H54 (cell line): ENCODE measurements at regions not wholly inside any gene's neighbourhood (a gene's known extent, or its start where the extent isn't known, plus 50 kb on each side); places are given as distances from the start of the nearest gene placed in this dataset.

Experiments used
- DNase-seq: peaks from one replicate; pipeline ENCODE4 v3.0.0; 2011; ENCODE audit warnings: low spot score, mixed read lengths; ENCODE audit not compliant: insufficient read length
- FAIRE-seq: peaks from 3 replicates; lab custom pipeline; 2011; peaks lifted over from hg19 to GRCh38; lab: Jason Lieb, UNC
- POLR2A ChIP-seq: IDR thresholded peaks from 2 replicates; pipeline ENCODE4 v1.6.1; 2011; ENCODE audit warnings: low read depth, mild to moderate bottlenecking, low read length

DNA sequence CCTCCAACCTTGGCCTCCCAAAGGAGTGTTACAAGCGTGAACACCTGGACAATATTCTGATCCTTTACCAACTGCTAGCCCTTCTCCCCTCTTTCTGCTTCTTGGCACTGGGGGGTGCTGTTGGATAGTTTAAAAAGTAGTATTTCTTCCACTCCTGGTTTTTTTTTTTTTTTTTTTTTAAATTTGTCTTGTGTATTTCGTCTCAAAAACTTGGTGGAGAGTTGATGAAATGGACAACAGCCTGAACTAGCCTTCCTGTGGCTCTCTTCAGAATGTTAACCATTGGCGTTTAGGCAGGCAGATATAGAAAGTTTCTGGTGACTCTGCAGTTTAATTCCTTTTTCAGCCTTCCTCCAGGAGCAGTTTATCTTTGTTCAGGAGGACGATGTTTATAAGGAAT is 69.7 kb upstream of the USP24 start:
- FAIRE-seq = no peak
- DNase-seq = no peak
- no peak for TF ChIP-seq POLR2A

DNA sequence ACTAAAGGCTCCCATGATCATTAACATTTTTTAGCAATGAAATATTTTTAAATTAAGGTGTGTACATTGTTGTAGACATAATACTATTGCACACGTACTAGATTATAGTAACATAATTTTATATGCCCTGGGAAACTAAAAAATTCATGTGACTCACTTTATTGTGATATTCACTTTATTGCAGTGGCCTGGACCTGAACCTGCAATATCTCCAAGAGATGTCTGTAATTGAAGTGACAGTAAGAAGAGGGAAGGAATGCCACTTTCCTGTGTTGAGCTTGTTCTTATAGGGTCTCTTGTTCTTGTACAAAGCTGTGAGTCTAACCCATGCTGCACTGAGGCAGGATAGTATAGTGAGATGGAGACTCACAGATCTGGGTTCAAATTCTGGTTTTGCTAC is 66.9 kb upstream of the USP24 start:
- no peak for TF ChIP-seq POLR2A
- FAIRE-seq (no peak), DNase-seq (no peak)

- no peak for DNase-seq
- FAIRE-seq = no peak
- TF ChIP-seq POLR2A = no peak
Measured at GRCh38 chr1:55280731-55281130, 65.6 kb upstream of the USP24 start.

- TF ChIP-seq POLR2A = no peak
- no peak for FAIRE-seq
Measured at GRCh38 chr1:55279627-55280026, 64.5 kb upstream of the USP24 start.

GRCh38 chr1:55278378-55278777 is 63.2 kb upstream of the USP24 start:
- no peak for DNase-seq
- FAIRE-seq = no peak
- no peak for TF ChIP-seq POLR2A

More at GRCh38 chr1:55279627-55280026, 64.5 kb upstream of the USP24 start:
- DNase-seq = no peak

DNA sequence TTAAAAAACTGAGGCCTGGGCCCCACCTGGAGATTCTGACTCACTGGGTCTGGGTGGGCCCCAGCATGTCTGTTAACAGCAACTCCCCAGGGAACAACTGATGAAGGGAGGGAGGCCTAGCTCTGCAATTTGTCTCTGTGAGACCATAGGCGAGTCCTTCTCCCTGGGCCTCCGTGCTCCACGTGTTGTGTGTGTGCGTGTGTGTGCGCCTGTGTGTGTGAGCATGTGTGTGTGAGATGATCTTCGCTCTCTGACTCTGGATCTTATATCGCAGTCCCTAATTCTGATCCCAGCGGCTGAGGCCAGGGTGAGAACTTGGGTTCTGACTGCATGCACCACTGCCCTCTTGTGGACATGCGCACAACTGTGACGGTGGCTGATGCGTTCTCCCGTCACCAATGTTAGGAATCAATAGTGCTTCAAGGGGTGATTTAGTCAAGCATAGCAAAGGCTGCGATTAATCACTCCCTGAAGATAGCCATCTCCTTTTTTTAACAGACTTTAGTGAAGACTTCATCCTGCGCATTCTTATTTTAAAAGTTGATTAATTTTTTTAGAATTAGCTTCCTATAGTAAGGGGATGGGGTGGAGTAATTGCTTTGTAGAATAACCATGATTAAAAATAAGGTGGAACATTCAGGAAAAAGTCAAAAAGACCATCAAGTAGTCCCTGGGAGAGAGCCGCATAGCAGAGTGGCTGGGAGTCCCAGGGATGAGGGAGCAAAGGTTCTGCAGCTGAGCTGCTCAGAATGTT is 62.4 kb upstream of the USP24 start:
- no peak for TF ChIP-seq POLR2A
- peak; percentile 91 for FAIRE-seq
- peak; percentile 48 for DNase-seq

GRCh38 chr1:55276671-55277376 is 61.7 kb upstream of the USP24 start:
- FAIRE-seq (no peak), DNase-seq (no peak)

GRCh38 chr1:55275941-55276341 is 60.8 kb upstream of the USP24 start:
- FAIRE-seq (no peak), DNase-seq (no peak)
- TF ChIP-seq POLR2A = no peak

More at GRCh38 chr1:55276671-55277376, 61.7 kb upstream of the USP24 start:
- TF ChIP-seq POLR2A = no peak

DNA sequence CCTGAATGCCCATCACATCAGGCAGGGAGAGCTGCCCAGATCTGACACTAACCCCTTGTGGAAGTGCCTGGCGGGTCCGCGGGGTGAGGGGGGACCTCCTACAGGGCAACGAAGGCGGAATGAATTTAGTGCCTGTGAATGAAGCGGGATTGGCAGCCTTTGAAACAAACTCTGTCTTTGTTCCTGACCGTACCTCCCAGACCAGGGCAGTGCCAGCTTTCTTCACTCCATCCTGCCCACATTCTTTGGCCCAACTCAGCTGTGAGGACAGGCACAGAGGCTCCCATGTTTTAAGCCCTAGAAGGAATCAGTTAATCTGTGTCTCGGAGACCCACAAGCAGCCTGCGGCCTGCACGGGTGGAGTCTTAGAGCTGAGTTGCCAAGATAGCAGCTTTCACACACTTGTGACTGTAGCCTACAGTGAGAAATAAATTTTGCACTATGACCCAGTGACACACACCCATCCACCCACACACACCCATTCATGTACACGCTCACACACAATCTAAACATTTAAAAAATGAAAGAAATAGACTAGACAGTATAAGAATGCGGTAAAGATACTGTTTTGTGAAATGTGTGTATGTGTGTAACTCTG is 60.1 kb upstream of the USP24 start:
- FAIRE-seq (no peak), DNase-seq (no peak)
- no peak for TF ChIP-seq POLR2A

DNA sequence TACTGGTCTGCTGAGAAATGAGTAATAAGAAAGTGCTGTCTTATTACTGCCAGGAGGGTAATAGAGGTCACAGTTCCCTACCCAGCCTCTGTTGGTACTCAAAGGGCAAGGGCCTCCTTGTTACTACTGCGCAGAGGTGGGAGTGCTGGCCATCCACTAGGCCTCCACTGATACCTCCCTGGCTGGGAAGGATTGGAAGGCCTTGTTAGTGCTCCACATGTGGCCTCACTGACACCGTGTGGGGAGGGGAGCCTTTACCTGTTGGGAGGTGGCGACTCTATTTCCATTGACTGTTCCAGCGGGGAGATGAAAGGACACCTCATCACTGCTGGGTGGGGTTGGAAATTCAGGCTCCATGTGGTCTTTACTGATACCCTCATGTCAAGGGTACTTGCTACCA is 57.8 kb upstream of the USP24 start:
- no peak for FAIRE-seq
- DNase-seq = no peak
- TF ChIP-seq POLR2A = no peak
